EL (cell line): ENCODE measurements at regions not wholly inside any gene's neighbourhood (a gene's known extent, or its start where the extent isn't known, plus 50 kb on each side); places are given as distances from the start of the nearest gene placed in this dataset.
A peak's percentile ranks its signal among the peaks of the same experiment; 100 is the strongest.
"Not testable (repeated sequence)": the region's sequence is repeated elsewhere in the genome, so short reads cannot be mapped to it uniquely, and the experiment has no call there.

Experiments
- DNase-seq: peaks from one replicate; pipeline ENCODE4 v3.0.0-alpha.2; 2016

DNA sequence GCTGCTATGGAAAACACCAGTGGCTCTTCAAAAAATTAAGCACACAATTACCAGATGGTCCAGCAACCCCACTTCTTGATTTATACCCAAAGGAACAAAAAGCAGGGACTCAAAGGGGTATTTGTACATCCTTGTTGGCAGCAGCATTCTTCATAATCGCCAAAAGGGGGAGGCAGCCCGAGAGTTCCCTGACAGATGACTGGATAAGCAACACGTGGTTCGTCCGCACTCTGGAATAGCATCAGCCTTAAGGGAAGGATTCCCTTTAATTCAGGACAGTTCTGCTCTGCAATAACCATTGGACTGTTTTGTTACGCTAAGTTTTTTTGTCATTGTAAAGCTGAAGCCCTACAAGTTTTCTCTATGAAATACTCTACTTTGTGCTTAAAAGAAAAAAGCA is 76.7 kb upstream of the TWIST2 start:
- DNase-seq = peak; percentile 18

DNA sequence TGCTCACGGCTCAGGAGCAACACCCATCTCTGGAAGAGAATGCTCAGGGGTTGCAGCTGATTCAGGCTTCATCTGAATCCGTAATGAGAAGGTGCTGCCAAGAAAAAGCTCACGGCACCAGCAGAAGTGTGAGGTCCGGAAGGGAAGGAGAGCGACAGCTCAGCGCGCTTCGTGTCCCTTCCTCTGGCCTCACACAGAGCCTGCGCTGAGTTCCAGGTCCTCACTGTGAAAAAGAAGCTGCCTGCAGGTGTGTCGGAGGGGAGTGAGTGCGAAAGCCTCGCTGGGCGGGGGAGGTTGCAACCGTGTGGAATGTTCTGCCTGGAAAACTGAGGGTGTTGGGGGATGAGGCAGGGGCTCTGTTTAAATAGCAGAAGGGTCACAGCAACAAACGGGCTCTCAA is 76.2 kb upstream of the TWIST2 start:
- DNase-seq = no peak

DNA sequence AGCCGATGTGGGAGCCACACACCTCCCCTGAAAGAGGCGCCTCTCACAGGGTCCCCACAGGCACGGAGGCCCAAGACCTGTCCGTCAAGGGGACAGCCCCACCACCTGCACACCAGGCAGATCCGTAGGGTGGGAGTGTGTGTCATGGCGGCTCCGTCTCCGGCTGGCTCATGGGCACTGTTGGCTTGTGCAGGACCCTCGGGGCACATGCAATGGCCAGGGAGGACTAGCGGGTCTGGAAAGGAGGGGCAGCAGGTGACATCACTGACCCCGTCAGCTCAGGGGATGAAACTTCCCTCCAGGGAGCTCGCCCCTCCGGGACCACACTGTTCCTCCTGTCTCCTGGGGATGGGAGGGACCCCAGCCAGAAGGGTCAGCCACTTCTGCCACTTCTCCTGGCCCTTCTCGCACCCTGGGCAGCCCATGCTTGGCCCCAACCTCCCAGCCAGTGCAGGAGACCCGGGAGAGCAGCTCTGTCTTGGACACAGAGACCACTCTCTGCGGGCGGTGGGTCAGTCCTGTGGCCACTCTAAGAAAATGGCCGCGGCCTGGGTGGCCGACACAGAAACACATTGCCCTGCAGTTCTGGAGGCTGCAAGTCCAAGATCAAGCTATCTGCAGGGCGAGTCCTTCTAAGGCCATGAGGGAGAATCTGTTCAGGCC is 75.1 kb upstream of the TWIST2 start:
- no peak for DNase-seq

DNA sequence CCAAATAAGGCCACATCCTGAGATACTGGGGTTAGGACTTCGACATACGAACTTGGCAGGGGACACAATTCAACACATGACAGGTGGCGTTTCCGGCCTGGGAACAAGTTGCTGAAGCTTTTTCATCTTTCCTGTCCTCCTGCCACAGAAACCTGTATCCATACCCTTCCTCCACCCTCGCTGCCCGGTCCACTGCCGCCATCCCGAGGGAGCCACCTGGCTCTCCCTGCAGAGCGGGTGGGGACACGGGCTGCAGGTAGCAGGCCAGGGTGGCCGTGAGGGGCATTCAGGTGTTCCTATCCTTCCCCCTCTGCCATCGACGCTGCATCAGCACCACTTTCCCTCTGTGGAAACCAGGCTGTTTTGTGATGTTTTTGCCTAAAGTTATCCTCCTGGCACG is 74.4 kb upstream of the TWIST2 start:
- no peak for DNase-seq

DNA sequence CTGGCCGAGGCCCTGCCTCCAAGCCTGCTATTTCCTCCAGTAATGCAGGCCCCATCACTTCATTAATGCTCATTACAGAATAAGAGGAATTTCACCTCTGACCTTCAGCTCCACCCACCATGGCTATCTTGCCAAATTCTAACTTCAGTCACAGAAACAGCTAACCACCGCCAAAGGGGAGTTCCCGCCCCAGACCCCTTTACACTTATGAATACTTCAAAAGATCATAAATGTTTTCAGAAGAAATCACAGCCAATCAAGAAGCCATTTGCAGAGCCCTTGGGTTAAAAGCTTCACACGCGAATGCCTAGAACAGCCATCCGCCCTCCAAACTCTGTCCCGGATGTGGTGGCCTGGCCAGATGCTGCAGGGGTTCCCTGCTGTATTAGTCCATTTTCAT is 73.8 kb upstream of the TWIST2 start:
- no peak for DNase-seq

DNA sequence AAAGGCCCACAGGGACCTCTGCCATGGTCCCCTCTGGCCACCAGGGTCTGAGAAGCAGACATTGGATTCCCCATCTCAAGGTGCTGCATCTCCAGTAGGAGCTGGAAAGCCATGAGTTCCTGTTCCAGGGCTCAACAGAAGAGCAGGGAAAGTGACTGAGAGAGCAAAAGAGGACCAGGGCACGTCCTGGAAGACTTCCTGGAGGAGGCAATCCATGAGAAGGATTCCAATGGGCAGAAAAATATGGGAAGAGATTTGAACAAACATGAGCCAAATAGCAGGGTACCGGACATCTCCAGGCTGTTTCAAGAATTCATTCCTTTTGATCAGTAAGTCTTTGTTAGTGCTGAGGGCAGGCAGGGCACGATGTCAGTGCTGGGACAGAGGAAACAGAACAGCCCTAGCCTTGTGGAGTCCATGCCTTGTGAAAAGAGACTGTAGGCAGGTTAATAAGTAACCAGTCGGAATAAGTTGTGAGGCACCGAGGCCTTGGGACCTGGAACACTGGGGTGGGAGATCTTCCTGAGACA is 72.8 kb upstream of the TWIST2 start:
- no peak for DNase-seq

DNA sequence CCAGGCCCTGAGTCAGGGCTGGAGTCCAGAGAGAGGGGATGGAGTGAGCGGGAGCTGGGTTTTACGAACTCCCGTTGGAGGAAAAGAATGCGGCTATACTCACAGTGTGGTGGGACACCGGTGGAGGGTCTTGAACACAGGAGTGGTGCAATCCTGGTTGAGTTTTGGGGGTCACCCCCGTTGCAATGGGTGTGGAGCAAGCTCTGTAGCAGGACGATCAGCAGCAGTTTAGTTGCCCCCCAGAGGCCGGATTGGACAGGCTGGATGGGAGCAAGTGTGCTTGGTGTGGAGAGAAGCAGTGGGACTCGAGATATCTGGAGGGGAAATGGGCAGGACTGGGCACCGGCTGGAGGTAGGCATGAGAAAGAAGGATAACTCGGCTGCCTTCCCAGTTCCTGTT is 72.3 kb upstream of the TWIST2 start:
- no peak for DNase-seq

DNA sequence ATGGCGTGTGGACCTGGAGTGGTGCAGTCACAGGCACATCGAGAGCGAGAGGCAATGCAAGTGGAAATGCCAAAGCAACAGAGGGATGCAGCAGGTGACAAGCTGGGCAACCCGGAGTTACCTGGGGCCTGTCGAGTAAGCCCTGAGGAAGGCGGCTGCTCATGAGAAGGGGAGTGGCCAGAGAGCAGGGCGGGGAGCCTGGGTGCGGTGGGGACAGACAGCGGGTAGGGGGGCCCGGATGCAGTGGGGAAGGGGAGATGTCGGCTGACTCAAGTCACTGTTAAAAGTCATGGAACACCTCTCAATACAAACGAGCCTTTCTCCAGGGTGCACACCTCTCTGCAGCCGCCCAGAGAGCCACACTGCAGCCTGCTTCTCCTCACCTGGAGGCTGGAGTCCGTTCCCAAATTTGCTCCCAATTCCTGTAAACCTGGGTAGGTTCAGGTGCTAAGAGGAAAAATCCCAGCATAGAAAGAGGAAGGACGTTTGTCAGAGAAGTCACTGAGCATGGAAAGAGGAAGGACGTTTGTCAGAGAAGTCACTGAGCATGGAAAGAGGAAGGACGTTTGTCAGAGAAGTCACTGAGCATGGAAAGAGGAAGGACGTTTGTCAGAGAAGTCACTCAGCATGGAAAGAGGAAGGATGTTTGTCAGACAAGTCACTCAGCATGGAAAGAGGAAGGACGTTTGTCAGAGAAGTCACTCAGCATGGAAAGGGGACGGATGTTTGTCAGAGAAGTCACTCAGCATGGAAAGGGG is 71.7 kb upstream of the TWIST2 start:
- no peak for DNase-seq

DNA sequence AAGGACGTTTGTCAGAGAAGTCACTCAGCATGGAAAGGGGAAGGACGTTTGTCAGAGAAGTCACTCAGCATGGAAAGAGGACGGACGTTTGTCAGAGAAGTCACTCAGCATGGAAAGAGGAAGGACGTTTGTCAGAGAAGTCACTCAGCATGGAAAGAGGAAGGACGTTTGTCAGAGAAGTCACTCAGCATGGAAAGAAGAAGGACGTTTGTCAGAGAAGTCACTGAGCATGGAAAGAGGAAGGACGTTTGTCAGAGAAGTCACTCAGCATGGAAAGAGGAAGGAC is 71.2 kb upstream of the TWIST2 start:
- DNase-seq = not testable (repeated sequence)

DNA sequence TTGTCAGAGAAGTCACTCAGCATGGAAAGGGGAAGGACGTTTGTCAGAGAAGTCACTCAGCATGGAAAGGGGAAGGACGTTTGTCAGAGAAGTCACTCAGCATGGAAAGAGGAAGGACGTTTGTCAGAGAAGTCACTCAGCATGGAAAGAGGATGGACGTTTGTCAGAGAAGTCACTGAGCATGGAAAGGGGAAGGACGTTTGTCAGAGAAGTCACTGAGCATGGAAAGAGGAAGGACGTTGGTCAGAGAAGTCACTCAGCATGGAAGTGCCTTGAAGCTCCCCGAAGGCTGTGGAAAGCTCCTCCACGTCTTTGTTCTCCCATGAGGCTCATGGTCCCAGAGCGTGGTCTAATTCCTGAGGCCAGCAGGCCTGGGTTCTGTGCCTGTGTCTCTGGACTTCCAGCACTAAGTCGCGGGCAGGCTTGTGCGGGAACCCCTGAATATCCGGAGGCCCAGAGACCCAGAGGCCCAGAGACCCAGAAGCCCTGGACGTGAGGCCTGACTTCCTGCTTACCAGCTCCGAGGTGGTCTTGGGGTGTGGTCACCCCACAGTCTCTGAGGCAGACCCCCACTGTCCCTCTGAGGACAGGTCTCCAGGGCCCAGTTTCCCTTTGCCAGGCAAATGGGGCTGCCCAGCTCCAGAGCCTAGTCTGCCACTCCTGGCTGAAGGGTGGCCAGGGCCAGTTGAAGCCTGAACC is 70.4 kb upstream of the TWIST2 start:
- no peak for DNase-seq

DNA sequence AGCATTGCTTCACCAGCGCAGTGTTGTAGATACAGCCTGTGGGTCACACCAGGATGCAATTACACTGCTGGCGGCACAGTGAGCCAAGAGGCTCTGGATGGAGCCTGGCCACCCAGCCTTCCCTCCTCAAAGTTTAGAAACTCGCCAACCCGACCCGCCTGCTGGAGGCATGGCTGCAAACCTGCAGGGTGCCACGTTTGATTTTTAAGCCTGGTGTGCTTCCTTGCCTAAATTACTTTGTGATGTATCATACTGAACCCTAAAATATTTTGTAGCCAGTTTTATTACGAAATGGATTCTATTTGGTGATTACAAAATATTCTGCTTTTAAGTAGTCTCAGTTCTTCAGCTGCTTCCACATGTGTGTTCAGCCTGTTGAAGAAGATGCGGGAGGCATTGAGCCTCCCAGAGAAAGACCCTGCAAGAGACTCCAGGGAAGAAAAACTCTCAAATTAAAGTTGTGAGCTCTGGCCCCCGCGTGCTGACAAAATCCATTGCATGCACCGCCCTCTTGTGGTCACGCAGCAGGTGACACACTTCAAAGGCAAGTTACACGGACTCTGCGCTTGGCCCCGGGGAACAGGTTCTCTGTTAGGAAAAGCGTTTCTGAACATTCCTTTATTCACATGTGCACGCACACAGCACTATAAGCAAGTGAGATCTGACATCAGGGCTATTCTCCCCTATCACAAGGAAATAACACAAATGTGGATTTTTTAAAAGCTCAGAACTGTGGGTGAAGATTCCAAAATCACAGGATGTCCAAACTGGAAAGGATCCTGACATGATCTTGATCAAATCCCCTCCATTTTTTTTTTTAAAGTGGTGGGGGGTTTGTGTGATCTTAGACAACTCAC is 63.0 kb upstream of the TWIST2 start:
- peak; percentile 80 for DNase-seq

DNA sequence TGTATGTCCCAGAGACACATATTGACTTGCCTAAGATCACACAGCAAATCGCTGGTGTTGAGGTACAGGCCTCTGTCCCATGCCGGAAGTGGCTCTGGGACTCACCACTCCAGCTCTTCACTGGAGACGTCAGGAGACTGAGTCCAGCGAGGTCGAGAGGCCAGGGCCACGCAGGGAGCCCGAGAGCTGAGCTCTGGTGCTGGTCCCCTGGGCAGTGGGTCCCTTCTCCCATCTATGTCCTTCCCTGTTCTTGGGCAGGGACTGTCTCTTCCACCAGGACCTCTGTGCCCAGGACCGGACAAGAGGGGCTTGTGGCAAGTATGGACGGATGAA is 62.4 kb upstream of the TWIST2 start:
- DNase-seq = peak; percentile 43

DNA sequence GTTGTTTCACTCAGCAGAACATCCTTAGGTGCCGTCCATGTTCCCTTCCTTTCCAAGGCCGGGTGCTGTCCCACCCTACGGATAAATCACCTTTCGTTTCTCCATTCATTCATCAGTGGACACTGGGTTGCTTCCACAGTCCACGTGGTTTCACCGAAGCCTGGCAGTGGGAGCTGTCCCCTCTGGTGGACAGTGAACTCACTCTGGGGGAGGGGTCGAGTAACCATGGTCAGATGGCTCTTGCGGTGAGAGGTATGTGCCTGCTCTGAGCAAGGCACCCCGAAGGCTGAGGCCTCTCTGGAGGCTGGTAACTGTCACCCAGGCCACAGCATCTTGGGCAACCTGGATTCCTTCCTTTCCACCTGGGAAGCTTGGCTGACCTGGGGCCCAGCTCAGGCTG is 61.5 kb upstream of the TWIST2 start:
- peak; percentile 72 for DNase-seq

DNA sequence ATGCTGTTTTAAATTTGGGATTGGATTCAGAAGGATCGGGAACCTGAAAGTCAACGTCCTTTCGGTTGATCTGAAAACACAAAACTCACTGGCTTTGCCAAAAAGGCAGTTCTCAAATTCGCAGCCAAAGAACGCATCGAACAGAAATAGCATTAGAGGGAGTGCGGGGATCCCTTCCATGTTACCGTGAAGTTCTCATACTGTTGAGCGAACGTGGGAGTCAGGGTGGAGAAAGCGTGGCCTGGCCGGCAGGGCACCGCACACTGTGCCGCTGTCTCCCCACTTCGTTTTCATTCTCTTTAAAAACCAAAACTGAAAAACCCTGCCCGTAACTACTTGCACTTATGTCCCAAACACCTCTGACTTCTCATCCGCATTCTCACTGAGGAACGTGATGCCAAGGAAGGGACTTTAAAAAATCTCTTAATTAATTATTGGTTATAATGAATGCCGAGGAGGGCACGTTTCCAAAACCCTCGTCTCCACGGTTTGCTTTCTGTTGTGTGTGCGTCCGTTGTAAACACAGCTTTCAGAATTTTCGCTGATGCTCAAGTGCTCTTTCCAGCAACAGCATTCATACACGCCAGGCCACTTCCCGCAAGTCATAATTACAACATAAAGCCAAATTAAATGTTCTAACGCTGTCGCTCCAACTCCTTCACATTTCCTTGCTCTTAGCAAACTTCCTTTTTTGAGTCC is 60.9 kb upstream of the TWIST2 start:
- peak; percentile 60 for DNase-seq

DNA sequence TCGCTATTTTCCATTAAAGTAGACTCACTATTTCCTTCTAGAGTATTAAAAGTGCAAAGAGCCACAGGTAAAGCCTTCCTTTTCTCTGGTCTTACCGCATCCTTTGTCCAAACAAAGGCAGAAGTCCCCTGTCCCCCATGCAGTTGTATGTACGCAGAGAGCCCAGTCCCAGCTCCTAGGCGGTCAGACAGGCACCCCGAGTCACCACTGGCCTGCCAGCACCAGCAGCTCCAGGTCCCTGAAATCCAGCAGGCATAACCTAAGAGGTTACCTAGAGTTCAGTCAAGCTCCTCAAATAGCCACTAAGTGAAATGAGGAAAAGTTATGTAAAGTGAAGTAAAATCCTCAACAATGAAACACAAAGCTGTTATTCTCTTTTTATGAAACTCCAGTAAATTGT is 60.4 kb upstream of the TWIST2 start:
- DNase-seq = peak; percentile 71

DNA sequence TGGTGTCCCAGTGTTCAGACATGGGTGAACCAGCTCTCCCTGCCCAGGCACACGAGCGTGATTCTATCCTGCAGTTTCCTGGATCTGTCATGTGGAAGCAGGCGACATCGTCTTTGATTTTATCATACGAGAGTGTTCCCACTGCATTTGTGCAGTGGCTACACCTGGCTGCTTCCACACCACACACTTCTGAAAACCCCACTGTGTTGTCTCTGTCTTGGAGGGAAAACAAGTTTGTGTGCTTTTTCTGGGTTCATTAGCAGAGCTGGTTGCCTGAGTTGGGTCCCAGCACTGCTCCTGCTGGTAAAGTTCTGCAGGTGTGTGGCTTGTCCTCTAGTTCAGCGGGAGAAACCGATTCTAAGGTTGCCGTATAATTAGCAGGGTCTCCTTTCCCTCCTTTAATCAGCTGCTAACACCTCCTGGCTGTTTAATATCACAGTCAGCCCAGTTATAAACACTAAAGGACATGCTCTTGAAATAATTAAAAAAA is 58.5 kb upstream of the TWIST2 start:
- peak; percentile 47 for DNase-seq

DNA sequence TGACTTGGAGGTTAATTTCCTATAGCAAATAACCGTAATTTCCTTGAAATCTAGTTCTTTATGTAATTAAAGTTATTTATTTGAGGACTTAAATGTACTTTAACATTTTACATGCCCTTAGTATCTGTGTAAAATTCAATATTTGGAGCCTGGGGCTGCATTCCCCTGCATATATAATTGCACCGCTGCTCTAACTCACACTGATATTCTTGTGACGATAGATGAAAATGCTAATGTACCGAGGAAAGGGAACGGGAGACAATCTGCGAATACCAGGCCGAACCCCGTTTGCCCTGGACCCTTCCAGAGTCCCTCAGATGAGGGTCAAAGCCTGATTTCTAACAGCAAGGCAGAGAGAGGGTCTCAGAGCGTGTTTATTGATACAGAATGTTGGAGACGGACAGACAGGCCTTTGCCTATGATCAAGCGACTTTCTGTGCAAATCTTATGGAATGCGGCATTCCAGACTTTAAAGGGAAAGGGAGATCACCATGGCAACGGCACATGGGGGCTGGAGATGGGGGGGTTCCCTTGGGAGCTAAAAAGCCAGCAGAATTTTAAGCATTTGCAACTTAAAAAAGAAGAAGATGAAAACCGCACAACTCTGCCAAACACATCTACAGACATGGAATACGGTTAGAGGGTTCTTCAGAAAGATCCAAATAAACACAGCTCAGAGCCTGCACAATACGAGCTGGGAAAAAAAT is 57.6 kb upstream of the TWIST2 start:
- DNase-seq = peak; percentile 70

DNA sequence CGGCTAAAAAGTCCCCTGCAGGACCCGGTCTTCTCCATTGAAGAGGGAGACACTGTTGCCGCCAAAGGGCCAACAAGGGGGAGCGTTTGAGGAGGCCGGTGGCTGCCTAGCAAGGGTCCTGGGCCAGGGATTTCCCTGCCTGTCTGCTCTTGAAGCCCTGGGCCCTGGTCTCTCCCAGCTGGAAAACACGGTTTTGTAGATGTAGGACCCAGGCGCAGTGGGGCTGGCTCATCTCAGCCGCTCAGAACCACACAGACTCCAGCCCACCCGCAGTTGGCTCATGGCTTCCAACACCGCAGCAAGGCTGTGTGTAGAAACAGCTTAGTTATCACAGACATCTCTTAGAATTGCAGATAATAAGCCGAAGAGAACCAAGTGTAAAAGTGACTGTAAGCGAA is 57.1 kb upstream of the TWIST2 start:
- DNase-seq = peak; percentile 57

DNA sequence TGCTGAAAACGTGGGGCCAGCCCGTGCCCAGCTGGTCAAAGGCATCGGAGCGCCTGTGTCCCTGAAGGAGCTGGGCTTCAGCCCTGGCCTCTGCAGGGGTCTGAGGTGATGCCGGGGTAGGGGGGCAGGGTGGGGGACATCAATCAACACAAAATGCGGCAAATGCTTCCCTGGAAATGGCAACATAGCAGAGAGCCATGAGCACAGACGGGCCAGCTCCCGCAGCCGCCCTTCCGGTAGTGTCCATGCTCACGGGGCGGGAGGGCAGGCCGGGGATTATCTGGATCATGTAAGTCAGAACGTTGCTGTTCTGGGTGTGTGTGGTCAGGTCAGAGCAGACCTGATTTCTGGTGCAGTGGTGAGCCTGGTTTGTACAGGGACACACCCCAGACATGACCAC is 56.5 kb upstream of the TWIST2 start:
- DNase-seq = peak; percentile 58

DNA sequence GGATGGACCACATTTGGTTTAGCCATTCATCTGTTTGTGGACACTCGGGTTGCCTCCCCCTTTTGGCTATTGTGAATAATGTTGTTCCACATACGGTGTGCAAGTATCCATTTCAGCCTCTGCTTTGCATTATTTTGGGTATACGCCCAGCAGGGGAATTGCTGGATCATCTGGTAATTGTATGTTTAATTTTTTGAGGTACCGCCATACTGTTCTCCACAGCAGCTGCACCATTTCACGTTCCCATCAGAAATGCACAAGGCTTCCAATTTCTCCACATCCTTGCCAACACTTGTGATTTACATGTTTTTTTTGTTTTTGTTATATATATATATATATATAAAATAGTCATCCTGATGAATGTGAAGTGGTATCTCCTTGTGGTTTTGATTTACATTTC is 54.6 kb upstream of the TWIST2 start:
- DNase-seq = no peak

DNA sequence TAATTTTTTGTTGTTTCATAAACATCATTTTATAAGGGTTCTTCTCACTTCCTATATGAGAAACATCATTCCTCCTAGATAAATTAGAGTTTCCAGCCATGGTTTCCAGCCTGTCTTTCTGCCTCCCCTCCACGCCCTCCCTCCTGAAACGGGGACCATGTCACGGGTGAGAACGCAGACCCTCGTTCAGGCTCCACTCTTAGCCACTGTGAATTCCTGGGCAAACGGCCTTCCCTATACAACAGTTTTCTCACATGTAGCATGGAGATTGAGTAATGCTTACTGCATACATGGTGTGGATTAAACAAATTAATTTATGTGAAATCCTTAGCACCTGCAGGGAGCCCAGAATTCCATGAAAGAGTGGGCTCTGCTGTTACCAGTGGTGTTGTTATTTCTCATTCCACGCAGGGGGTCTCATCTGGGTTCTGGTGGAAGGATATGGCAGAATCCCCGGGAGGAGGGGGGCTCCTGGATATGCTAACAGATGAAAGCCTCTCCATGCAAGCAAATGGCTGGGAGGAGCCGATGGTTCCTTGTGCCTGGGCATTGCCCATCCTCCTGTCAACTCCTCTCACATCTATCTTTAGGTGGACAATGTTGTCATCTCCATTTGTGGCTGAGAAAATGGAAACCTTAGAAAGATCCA is 54.0 kb upstream of the TWIST2 start:
- DNase-seq = no peak
